WTC11 (cell line): ENCODE measurements at regions not wholly inside any gene's neighbourhood (a gene's known extent, or its start where the extent isn't known, plus 50 kb on each side); places are given as distances from the start of the nearest gene placed in this dataset.

Source experiments
- ATAC-seq: fragments of 200-7000 bp; cut with Tn5 transposase; 2 replicates; pipeline ENCODE4 v1.10.0; 2021; ENCODE audit warnings: mild to moderate bottlenecking, moderate library complexity
- CTCF ChIA-PET: fragments of 300-600 bp; sonication (Branson Sonifier 250); formaldehyde crosslinking; loops from one replicate; lab custom pipeline; 2021; ENCODE audit warnings: antibody characterized with exemption; lab: Charles Lee
- POLR2A ChIA-PET: fragments of 350-600 bp; sonication (Branson Sonifier 250); formaldehyde crosslinking; loops from one replicate; lab custom pipeline; 2021; ENCODE audit warnings: antibody characterized with exemption; lab: Charles Lee
- DNase-seq: peaks from one replicate; pipeline ENCODE4 v3.0.0; 2021; ENCODE audit warnings: low spot score
- H3K27ac Mint-ChIP-seq: 2 replicates; pipeline ENCODE4 v1.8.0; 2021; ENCODE audit warnings: mixed read lengths
- H3K27me3 Mint-ChIP-seq: 2 replicates; pipeline ENCODE4 v1.8.0; 2021; ENCODE audit warnings: low read depth, mild to moderate bottlenecking, moderate library complexity, mixed read lengths
- H3K36me3 Mint-ChIP-seq: 2 replicates; pipeline ENCODE4 v1.8.0; 2021; ENCODE audit warnings: mixed read lengths
- H3K4me1 Mint-ChIP-seq: 2 replicates; pipeline ENCODE4 v1.8.0; 2022; ENCODE audit warnings: mixed read lengths
- H3K4me3 Mint-ChIP-seq: 2 replicates; pipeline ENCODE4 v1.8.0; 2021; ENCODE audit warnings: mild to moderate bottlenecking, moderate library complexity, mixed read lengths
- H3K9me3 Mint-ChIP-seq: 2 replicates; pipeline ENCODE4 v1.8.0; 2021; ENCODE audit warnings: mixed read lengths
- ATF3 ChIP-seq: sonication (generic); formaldehyde crosslinking; conservative IDR thresholded peaks from 2 replicates; pipeline ENCODE4 v1.8.1; 2022; ENCODE audit warnings: mild to moderate bottlenecking, missing genetic modification reagents
- ELF4 ChIP-seq: sonication (generic); formaldehyde crosslinking; IDR thresholded peaks from 2 replicates; pipeline ENCODE4 v1.8.1; 2022; ENCODE audit warnings: low read depth, mild to moderate bottlenecking, moderate library complexity, missing genetic modification reagents
- EMX1 ChIP-seq: fragments of 250-450 bp; sonication (Bioruptor Pico); IDR thresholded peaks from 2 replicates; pipeline ENCODE4 v1.8.0; 2021; ENCODE audit warnings: mild to moderate bottlenecking
- ERG ChIP-seq: fragments of 250-450 bp; sonication (Bioruptor Pico); IDR thresholded peaks from 2 replicates; pipeline ENCODE4 v1.8.0; 2021; ENCODE audit warnings: mild to moderate bottlenecking
- PRDM15 ChIP-seq: sonication (generic); formaldehyde crosslinking; IDR thresholded peaks from 2 replicates; pipeline ENCODE4 v1.8.0; 2022; ENCODE audit warnings: missing genetic modification reagents
- PREB ChIP-seq: sonication (generic); formaldehyde crosslinking; IDR thresholded peaks from 2 replicates; pipeline ENCODE4 v1.8.1; 2022; ENCODE audit warnings: mild to moderate bottlenecking, missing genetic modification reagents, moderate library complexity, borderline replicate concordance
- SP1 ChIP-seq: sonication (generic); formaldehyde crosslinking; conservative IDR thresholded peaks from 2 replicates; pipeline ENCODE4 v1.8.1; 2022; ENCODE audit warnings: missing genetic modification reagents
- ZNF317 ChIP-seq: sonication (generic); formaldehyde crosslinking; IDR thresholded peaks from 2 replicates; pipeline ENCODE4 v1.8.1; 2023; ENCODE audit warnings: low read depth, mild to moderate bottlenecking, moderate library complexity, missing genetic modification reagents, borderline replicate concordance
- ZNF416 ChIP-seq: fragments of 250-450 bp; sonication (Bioruptor Pico); IDR thresholded peaks from 2 replicates; pipeline ENCODE4 v1.9.0; 2021; ENCODE audit warnings: mild to moderate bottlenecking, inconsistent platforms
- ZNF532 ChIP-seq: fragments of 250-450 bp; sonication (Bioruptor Pico); IDR thresholded peaks from 2 replicates; pipeline ENCODE4 v1.9.0; 2021; ENCODE audit warnings: mild to moderate bottlenecking, borderline replicate concordance

GRCh38 chr12:123066384-123066710 lies 84.5 kb downstream of the PITPNM2 start (continued):
- TF ChIP-seq ERG (CRISPR knock-in tag) (no peak), EMX1 (CRISPR knock-in tag) (no peak), PREB (CRISPR knock-in tag) (no peak)

- ChIA-PET POLR2A (interaction anchor here (1.1 kb wide), 1 partner anchor 167 kb away, joined by 3 read pairs; the partner anchor contains the start of genes MPHOSPH9 and MTRFR), CTCF (interaction anchor here (1.4 kb wide), 1 partner anchor 10 kb away, joined by 3 read pairs; no protein-coding TSS in a partner anchor)
- ATAC-seq (no peak), DNase-seq (no peak)
- H3K4me1 Mint-ChIP-seq = no peaks in the 10 kb centered on the region
- peak overlapping the region; percentile 82 for H3K27ac Mint-ChIP-seq
- H3K36me3 Mint-ChIP-seq = no peaks in the 10 kb centered on the region
- TF ChIP-seq PREB (CRISPR knock-in tag) (no peak), SP1 (CRISPR knock-in tag) (no peak), ATF3 (no peak), ZNF317 (CRISPR knock-in tag) (no peak), PRDM15 (CRISPR knock-in tag) (no peak), ZNF416 (no peak), ELF4 (CRISPR knock-in tag) (no peak)
- no peaks in the 10 kb centered on the region for H3K9me3 Mint-ChIP-seq
- no peak overlapping the region for H3K4me3 Mint-ChIP-seq
- H3K27me3 Mint-ChIP-seq = no peaks in the 10 kb centered on the region
These were observed 85.1 kb downstream of the PITPNM2 start for GRCh38 chr12:123065676-123066383.

GRCh38 chr12:123064885-123065619 lies 84.6 kb downstream of the ARL6IP4 start:
- ChIA-PET CTCF (interaction anchor here (0.8 to 2.8 kb wide), 6 partner anchors 10 to 174 kb away, joined by 3 to 25 read pairs (median 4); no protein-coding TSS in a partner anchor), POLR2A (interaction anchor here (1.1 kb wide), 1 partner anchor 168 kb away, joined by 3 read pairs; the partner anchor contains the start of genes MPHOSPH9 and MTRFR)
- no peaks in the 10 kb centered on the region for H3K9me3 Mint-ChIP-seq
- H3K27ac Mint-ChIP-seq = no peak overlapping the region
- H3K4me3 Mint-ChIP-seq = no peak overlapping the region
- H3K27me3 Mint-ChIP-seq = no peaks in the 10 kb centered on the region
- no peaks in the 10 kb centered on the region for H3K36me3 Mint-ChIP-seq
- ATAC-seq (no peak), DNase-seq (no peak)
- no peaks in the 10 kb centered on the region for H3K4me1 Mint-ChIP-seq
- no peak for TF ChIP-seq ZNF532 (CRISPR knock-in tag)
